ENCODE measurements at regions not wholly inside any gene's neighbourhood (a gene's known extent, or its start where the extent isn't known, plus 50 kb on each side); places are given as distances from the start of the nearest gene placed in this dataset.

DNA sequence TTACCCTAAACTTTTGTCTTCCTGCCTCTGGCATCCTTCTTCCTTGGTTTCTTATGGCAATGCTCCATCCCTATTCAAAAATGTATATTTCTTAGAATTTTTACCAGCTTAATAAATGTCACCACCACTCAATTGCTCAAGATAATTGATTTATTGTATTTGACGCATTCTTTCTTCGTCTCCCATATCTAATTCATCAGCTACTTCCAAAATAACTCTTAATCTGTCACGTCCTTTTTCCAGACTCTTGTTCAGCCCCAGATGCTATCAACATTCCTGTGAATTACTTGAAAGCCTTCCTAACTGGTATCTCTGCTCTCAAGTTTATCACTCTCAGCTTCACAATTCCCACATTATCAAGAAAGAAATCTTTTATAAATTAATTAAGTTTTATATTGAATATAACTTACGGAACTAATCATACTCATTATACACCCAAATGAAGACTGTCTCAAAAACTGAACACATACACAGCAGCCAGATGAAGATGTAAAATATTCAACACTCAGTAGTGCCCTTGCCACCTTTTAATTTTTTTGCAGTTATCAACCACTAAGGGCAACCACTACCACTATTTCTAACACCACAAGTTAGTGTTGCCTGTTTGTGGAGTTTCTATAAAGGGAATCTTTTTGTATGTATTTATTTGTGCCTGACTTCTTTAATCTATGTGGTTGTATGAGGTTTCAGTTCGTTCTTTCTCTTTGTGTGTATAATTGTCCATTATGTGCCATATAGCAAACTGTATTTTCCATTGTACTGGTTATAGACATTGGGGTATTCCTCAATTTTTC is 2295.4 kb downstream of the PCDH9 start:
- intact Hi-C loops (cut with micrococcal nuclease) = no loop called here

DNA sequence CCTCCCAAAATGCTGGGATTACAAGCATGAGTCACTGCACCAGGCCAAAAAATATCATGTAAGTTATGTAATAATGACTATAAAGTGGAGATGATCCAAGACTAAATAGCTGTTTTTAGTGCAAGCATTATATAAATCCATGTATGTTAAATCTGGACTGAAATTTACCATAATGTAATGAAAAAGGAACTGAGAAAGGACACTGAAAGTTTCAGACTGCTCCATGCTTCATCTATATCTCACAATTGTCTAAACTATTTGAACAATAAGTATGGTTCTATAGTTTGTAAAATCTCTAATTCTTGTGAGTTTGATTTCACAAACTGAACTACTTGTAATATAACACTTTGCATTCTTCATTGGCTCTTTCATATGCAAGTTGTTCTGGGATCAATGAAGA is 2299.5 kb downstream of the PCDH9 start:
- intact Hi-C loops (cut with micrococcal nuclease) = no loop called here

DNA sequence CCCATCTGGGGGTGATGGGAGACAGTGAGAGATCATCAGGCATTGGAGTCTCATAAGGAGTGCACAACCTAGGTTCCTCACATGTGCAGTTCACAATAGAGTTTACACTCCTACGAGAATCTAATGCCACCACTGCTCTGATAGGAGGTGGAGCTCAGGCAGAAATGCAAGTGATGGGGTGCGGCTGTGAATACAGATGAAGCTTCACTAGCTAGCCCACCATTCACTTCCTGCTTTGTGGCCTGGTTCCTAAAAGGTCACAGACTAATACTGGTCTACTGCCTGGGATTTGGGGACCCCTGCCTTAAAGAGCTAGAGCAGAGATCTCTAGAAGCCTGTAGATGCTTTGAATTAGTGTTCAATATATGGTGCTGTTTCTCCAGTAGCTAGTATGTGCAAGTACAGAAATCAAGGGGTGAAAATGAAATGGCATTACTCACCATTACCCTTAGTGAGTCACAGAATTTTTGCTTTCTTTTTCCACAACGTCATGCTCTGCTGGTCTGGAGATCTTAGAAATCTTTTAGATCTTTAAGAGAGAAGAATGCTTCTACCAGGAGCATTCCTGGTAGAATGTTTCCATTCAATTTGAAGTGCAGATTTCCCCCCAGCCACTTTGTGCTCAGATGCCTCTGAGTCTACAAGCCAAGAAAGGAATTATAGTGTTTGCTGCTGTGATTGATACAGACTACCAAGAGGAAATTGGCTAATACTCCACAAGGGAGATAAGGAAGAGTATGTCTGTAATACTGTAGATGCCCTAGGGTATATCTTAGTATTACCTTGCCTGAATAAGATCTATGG is 2301.2 kb downstream of the PCDH9 start:
- intact Hi-C loops (cut with micrococcal nuclease) = no loop called here

DNA sequence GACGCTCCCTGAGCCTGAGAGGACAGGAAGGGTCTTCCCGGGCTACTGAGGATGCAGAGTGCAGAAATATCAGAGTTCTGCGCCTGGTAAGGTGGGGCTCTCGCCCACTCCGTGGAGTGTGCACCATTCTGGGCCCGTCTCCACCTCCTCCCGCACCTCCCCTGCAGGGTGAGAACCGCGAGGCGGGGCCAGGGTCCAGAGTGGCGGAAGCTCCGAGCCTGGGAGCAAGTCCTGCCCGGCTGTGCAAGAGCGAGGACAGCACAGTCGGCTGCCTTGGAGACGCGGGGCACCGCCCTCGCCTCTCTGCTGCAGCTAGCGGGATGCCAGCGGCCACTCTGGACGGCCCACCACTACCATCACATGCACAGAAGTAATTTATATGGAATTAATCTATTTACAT is 2304.4 kb downstream of the PCDH9 start:
- intact Hi-C loops (cut with micrococcal nuclease) = no loop called here

DNA sequence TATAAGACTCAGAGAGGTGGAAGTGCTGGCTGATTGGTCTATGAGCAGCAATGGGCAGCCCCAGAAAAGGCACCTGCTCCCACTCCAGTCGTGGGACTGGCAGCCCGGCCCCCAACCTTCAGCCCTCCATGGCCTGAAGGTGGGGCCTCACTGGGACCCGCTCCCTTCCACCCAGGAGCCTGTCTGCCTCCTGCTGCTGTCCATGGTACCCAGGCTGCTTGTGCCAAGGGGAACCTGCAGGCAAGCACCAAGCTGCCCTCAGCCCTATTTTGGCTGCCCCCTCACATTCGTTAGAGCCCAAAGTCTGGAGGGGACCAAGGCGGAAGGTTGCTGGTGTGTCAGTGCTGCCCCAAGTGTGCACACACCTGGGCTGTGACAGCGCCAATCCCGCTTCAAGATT is 2304.9 kb downstream of the PCDH9 start:
- intact Hi-C loops (cut with micrococcal nuclease) = no loop called here

DNA sequence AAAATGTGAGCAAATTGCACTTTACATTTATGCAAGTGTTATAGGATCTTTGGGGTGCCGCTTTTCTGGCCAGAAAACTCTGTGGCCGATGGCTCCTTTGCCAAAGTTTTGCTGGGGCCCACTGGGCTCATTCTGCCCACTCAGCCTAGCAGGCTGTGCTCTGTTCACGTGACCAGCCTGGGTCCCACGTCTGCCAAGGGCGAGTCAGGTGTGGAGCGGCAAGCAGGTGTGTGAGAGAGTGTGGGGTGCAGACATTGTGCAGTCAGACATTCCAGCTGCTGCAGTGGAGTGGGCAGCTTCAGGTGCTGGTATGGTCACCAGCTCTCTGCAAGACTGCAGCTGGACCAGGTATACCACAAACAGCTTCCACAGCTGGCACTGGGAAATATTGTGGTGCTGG is 2305.7 kb downstream of the PCDH9 start:
- intact Hi-C loops (cut with micrococcal nuclease) = no loop called here

DNA sequence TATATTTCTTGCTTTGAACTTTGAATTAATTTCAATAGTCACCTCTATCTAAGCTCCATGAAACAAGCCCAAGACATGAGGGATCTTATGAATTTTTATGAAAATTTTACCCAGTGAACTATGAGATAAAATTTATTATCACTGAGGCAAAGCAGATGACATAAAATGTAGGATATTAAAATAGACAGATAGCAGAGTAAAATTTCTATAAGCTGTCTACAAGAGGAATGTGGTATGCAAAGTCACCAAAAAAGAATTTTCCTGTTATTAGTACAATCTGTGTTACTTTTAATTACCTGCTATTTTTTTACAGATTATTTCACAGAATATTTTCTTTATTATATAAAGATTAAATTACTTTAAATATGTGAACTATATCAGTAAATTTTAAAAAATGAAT is 2312.6 kb downstream of the PCDH9 start:
- intact Hi-C loops (cut with micrococcal nuclease) = no loop called here

DNA sequence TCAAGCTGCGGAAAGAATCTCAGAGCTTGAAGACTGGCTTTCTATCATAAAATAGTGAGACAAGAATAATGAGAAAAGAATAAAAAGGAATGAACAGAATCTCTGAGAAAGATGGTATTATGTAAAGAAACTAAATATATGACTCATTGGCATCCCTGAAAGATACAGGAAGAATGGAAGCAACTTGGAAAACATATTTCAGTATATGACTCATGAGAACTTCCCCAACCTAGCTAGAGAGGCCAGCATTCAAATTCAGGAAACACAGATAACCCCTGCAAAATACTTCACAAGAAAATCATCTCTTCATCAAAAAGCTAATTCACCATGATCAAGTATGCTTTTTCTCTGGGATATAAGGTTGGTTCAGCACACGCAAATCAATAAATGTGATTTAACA is 2318.0 kb downstream of the PCDH9 start:
- intact Hi-C loops (cut with micrococcal nuclease) = no loop called here

DNA sequence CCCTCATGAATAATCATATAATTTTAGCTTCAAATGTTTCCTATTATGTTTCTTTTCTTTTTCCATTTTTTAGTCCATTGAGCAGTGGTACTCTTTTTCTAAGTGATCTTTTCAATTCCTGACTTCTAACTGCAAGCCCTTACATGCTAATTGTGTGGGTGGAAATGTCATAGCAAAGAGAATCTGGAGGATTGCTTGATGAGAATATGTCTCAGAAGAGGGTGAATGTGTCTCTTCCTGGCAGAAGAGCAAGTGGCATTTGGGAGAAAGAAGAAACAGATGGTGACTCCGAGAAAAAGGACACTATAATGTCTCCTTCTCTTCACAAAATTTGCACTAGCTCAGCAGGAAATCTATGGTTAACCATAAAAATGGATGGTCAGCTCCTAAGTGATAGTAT is 2320.0 kb downstream of the PCDH9 start:
- intact Hi-C loops (cut with micrococcal nuclease) = no loop called here

DNA sequence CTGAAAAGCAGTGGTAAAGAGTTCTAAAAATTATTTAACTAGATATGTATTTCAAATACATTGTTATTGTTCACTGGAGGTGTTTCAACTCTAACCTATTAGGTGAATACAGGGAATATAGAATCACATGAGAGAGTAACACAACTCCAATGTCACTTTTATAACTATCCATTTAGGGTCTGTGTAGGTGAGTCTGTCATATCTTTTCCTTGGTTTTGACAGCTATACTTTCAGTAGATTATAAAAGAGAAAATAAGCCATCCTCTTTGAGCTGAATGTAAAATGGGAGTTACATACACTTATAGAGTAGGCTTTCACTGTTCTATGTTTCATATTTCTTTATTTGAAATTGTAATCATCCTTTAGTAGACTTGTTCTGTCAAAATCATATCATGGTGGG is 2321.0 kb downstream of the PCDH9 start:
- intact Hi-C loops (cut with micrococcal nuclease) = no loop called here

DNA sequence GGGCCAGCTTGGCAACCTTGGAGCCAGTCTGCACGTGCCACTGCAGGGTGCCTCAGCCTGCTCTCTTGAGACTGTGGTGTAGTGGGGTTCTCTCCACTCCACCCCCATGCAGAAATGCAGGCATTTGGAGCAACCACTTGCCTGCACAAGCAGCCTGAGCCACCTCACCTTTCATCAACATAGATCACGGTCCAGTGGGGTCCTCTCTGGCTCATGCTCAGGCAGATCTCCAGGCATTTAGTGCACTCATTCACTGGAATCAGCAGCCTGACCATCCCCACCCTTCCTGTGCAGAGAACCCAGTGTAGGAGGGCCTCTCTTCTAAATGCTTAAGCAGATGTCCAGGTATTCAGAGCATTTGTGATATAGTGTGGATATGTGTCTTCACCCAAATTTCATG is 2330.1 kb downstream of the PCDH9 start:
- intact Hi-C loops (cut with micrococcal nuclease) = no loop called here

DNA sequence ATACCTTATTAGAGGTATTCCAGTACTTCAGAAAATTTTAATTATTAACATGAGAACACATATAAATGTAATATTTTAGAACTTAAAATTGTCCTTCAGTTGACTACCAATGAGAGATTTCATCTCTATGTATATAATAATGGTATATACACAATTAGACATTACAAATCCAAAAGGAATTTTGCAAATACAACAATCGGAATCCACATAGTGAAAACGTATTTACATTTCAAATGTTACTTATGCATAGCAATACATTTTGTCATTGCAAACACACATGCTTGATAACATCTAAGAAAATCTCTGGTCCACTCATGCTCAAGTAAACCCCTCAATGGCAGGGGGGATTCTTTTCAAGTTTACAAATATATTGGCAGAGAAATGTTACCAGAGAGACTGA is 2345.2 kb downstream of the PCDH9 start:
- intact Hi-C loops (cut with micrococcal nuclease) = no loop called here

DNA sequence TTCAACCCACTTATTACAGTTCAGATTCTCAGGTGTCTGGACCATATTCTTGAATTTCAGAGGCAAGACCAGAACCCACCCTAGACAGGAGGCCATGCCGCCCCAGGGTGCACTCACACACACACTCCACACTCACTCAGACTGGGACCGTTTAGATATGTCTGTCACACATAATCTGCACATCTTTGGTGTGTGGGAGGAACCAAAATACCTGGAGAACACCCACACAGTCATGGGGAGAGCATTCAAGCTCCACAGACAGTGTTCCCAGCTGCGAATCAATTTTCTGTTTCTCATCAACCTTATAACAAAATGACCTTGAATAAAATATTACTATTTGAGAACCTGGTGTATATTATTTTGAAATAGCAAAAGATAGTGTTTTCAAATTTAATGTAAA is 2353.0 kb downstream of the PCDH9 start:
- intact Hi-C loops (cut with micrococcal nuclease) = no loop called here

DNA sequence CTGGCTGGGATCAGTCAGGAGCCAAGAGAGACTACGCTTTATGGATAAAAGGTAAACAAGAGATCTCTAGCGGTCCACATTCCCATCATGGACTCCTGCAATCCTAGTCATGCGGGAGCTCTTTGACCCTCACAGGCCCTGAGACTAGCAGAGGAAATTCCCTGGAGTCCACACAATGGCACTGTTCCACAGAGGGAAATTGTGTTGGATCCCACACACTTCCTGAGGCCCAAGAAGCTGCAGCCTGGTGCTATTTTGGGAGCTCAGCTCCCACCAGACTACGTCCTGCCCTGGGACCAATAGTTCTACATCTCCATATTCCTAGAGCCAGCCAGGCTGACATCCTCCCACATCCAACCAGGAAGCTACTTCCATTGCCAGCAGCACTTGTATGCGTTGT is 2358.4 kb downstream of the PCDH9 start:
- intact Hi-C loops (cut with micrococcal nuclease) = no loop called here

DNA sequence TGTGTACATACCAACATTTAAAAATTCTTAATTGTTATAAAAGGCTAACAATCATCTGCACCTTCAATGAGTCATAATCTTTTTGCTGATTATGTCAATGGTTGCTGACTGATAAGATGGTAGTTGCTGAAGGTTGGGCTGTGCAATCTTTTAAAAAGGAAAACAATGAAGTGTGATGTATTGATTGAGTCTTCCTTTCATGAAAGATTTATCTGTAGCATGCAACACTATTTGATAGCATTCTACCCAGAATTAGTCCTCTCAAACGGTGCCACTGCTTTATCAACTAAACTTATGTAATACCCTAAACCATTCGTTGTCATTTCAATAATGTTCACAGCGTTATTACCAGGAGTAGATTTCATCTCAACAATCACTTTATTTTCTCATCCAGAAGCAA is 2360.6 kb downstream of the PCDH9 start:
- intact Hi-C loops (cut with micrococcal nuclease) = no loop called here

DNA sequence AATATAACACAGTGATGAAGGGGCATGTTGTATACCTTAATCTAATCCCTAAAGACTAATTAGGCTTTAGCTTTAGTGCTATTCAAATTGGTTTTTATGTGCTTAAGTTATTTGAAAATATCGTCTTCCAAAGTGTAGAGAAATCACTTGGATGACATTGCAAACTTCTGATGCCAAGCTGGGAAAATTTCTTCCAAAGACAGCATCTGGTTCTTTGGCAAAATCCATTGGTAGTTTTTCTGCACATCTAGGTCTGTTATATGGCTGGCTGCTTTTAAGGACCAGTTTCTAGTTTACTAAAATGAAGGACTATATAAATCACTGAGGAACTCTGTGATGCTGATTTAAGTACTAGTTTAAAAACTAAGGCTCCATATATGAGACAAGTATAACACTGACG is 2362.3 kb downstream of the PCDH9 start:
- intact Hi-C loops (cut with micrococcal nuclease) = no loop called here

DNA sequence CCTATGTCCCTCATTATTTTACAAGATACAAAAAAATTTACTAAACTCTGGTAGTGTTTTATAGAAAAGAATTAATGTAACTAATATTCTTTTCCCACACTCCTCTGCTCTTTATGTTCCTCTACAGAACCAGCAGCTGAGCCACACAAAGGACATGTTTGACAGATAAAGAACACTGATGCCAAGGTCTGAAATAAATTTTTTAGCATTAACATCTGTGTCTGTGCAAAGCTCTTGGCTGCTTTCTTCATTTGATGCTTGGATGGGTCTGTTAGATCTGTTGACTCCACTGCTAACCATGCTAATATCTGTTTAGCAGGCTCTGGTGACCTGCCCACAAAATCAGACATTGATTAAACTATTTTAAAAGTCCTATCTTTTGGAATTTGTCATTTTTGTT is 2363.8 kb downstream of the PCDH9 start:
- intact Hi-C loops (cut with micrococcal nuclease) = no loop called here

DNA sequence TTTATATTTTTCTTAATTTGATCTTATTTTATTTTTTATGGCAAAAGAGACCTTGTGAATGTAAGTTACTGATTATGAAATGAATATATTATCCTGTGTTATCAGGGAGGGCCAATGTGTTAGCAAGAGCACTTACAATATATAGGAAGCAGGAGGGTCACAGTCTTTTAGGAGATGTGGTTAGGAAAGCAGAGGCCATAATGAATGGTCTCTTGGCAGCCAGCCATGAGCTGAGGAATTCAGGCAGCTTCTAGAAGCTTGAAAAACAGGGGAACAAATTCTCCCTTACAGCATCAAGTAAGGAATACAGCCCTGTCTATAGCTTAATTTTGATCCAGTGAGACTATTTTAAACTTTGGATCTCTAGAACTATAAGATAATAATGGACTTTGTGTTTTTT is 2374.6 kb downstream of the PCDH9 start:
- intact Hi-C loops (cut with micrococcal nuclease) = no loop called here

DNA sequence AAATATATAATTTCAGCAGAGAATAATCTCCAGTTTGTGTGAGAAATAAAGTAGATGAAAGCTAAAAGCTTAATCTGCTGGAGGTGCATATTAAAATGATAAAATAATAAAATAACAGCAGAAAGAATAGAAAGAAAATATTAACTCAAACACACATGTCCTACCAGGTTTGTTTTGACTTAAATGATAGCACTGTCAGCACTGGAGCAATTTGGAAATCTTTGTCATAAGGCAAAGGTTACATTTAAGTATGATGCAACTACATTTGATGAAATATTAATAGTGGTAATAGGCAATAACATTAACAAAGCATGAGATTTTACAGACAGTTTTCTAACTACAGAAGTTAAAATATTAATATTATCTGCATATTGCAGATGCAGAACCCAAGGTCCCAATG is 2380.1 kb downstream of the PCDH9 start:
- intact Hi-C loops (cut with micrococcal nuclease) = no loop called here

DNA sequence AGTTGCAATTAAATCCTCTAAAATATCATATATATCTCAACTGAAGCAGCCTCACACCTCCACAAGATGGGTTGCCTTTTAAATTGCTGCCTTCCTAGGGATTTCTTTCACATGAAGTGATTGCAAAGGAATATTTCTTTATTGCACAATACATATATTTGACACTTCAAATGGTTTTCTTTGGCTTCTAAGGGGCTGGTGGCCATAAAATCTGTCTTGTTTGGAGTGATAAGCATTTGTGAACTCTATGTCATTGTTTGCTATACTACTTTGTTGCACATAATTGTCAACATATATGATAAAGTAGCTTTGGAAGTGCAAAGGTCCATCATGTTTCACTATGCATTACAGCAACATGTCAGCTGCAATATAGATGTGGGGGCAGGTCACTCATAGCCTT is 2380.9 kb downstream of the PCDH9 start:
- intact Hi-C loops (cut with micrococcal nuclease) = no loop called here

DNA sequence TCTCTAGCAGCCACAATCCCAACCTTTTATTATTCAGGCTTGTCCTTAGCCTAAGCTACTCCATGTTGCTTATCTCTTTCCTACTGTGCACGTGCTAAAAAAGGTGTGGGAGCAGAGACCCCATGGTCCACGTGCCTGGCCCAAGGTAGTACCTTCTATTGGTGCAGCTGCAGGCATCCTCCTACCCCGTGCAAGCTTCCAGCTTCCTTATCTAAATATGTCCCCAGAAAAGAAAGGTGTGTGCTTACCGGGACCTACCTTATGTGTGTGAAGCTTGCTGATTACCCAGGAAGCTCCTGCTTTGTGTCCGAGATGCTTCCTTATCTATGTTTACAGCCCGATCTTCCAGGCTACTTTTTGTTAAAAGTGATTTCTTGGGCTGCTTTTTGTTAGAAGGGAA is 2382.4 kb downstream of the PCDH9 start:
- intact Hi-C loops (cut with micrococcal nuclease) = no loop called here

DNA sequence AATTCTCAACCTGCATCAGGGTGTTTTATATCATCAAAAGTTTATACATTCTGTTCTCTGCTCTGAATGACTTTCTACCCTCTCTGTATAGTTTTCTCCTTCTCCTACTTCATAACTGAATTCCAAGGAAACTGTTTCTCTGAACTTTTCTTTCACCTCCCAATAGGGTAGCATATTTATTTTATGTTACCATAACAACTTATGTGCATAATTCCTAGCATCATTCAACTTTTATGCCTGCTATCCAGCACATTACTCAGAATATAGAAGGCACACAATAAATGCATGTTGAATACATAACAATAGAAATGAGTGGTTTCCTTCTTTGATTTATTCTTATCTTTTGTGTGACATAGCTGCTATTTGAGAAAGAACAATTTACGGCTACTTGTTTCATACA is 2385.0 kb downstream of the PCDH9 start:
- intact Hi-C loops (cut with micrococcal nuclease) = no loop called here

DNA sequence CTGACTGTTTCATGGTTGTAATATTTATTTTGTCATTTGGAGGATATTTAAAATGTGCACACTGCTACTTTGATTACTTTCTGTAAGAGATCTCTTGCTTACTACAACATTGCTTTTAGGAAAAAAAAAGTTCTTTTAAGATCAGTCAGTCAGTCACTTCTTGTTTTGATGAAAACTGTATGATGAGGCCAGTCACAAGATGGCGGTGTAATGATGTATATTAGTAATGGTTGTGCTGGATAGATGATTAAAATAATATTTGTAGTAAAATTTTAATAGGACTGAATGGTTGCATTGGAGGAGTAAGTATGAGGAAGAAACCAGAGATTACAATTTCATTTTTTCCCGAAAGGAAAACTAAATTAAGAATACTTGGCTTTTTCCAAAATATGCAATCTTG is 2411.1 kb downstream of the PCDH9 start:
- intact Hi-C loops (cut with micrococcal nuclease) = no loop called here

Measured in T-helper 1 cell treated with Interleukin-12 subunit alpha and Interleukin-12 subunit beta and Interleukin-4 antibody, amounts not matched to agents 30 ng/mL and 1 ng/mL, for 36 hours (primary cell).